HG02938 (cell line): ENCODE measurements at regions not wholly inside any gene's neighbourhood (a gene's known extent, or its start where the extent isn't known, plus 50 kb on each side); places are given as distances from the start of the nearest gene placed in this dataset.
"Not testable (repeated sequence)": the region's sequence is repeated elsewhere in the genome, so short reads cannot be mapped to it uniquely, and the experiment has no call there.

Experiments
- ATAC-seq: cut with Tn5 transposase; IDR thresholded peaks from one replicate; pipeline ENCODE4 v1.9.1; 2021; ENCODE audit warnings: mild to moderate bottlenecking, moderate library complexity; ENCODE audit not compliant: unreplicated experiment

- ATAC-seq, result no peak
Measured at GRCh38 chr14:106803379-106803778, 1277.0 kb downstream of the TMEM121 start.

GRCh38 chr14:106807493-106807892, 1281.1 kb downstream of the TMEM121 start:
- no peak for ATAC-seq

- ATAC-seq, result no peak
Measured at GRCh38 chr14:106808458-106808857, 1282.1 kb downstream of the TMEM121 start.

- ATAC-seq, result no peak
Measured at GRCh38 chr14:106808907-106809306, 1282.5 kb downstream of the TMEM121 start.

- ATAC-seq, result no peak
Measured at GRCh38 chr14:106809615-106810014, 1283.2 kb downstream of the TMEM121 start.

- not testable (repeated sequence) for ATAC-seq
Measured at GRCh38 chr14:106810168-106810567, 1283.8 kb downstream of the TMEM121 start.

- no peak for ATAC-seq
Measured at GRCh38 chr14:106811162-106811561, 1284.8 kb downstream of the TMEM121 start.

- ATAC-seq, result no peak
Measured at GRCh38 chr14:106812788-106813476, 1286.5 kb downstream of the TMEM121 start.

GRCh38 chr14:106813477-106813823, 1287.1 kb downstream of the TMEM121 start:
- no peak for ATAC-seq

GRCh38 chr14:106820119-106820518, 1293.7 kb downstream of the TMEM121 start:
- ATAC-seq, result no peak

GRCh38 chr14:106821119-106821518, 1294.7 kb downstream of the TMEM121 start:
- ATAC-seq, result no peak

- no peak for ATAC-seq
Measured at GRCh38 chr14:106822905-106823304, 1296.5 kb downstream of the TMEM121 start.

- ATAC-seq, result no peak
Measured at GRCh38 chr14:106823552-106823951, 1297.2 kb downstream of the TMEM121 start.

- ATAC-seq, result no peak
Measured at GRCh38 chr14:106826833-106827369, 1300.5 kb downstream of the TMEM121 start.

GRCh38 chr14:106831322-106831720, 1304.9 kb downstream of the TMEM121 start:
- peak; percentile 56 for ATAC-seq

GRCh38 chr14:106837870-106838269, 1311.5 kb downstream of the TMEM121 start:
- ATAC-seq, result no peak

GRCh38 chr14:106838991-106839769, 1312.8 kb downstream of the TMEM121 start:
- no peak for ATAC-seq

- ATAC-seq, result no peak
Measured at GRCh38 chr14:106840258-106840657, 1313.9 kb downstream of the TMEM121 start.

GRCh38 chr14:106840991-106841390, 1314.6 kb downstream of the TMEM121 start:
- ATAC-seq, result no peak

GRCh38 chr14:106841701-106842100, 1315.3 kb downstream of the TMEM121 start:
- no peak for ATAC-seq

GRCh38 chr14:106842687-106843086, 1316.3 kb downstream of the TMEM121 start:
- no peak for ATAC-seq

- ATAC-seq, result no peak
Measured at GRCh38 chr14:106843386-106843785, 1317.0 kb downstream of the TMEM121 start.
